Mammary epithelial cell (primary cell): ENCODE measurements at regions not wholly inside any gene's neighbourhood (a gene's known extent, or its start where the extent isn't known, plus 50 kb on each side); places are given as distances from the start of the nearest gene placed in this dataset.

Experiments used
- CTCF ChIP-seq, 2 donors: IDR thresholded peaks in 1 of 2; conservative IDR thresholded peaks in 1 of 2; 2 replicates each; pipeline ENCODE4 v1.5.1; 2011 to 2012; ENCODE audit warnings: inconsistent platforms in 2 of 2, low read length in 2 of 2, mild to moderate bottlenecking in 2 of 2, control low read depth in 1 of 2, low read depth in 1 of 2; ENCODE audit not compliant: insufficient read depth in 1 of 2; ENCODE audit errors: extremely low read depth in 1 of 2
- EZH2 ChIP-seq: IDR thresholded peaks from 2 replicates; pipeline ENCODE4 v1.6.1; 2012; ENCODE audit warnings: low read length, inconsistent platforms, borderline replicate concordance

GRCh38 chr17:69997332-69997731 is 77.7 kb upstream of the KCNJ16 start:
- TF ChIP-seq CTCF (conservative IDR thresholded peaks at IDR 0.05 in 1 of 2, IDR thresholded peaks at IDR 0.05 in 1 of 2; ENCODE audit: extremely low read depth in 1 of 2, insufficient read depth in 1 of 2, low read depth in 1 of 2, low read length in 2 of 2), result no peak
- no peak for TF ChIP-seq EZH2
